ENCODE measurements at regions not wholly inside any gene's neighbourhood (a gene's known extent, or its start where the extent isn't known, plus 50 kb on each side); places are given as distances from the start of the nearest gene placed in this dataset.

DNA sequence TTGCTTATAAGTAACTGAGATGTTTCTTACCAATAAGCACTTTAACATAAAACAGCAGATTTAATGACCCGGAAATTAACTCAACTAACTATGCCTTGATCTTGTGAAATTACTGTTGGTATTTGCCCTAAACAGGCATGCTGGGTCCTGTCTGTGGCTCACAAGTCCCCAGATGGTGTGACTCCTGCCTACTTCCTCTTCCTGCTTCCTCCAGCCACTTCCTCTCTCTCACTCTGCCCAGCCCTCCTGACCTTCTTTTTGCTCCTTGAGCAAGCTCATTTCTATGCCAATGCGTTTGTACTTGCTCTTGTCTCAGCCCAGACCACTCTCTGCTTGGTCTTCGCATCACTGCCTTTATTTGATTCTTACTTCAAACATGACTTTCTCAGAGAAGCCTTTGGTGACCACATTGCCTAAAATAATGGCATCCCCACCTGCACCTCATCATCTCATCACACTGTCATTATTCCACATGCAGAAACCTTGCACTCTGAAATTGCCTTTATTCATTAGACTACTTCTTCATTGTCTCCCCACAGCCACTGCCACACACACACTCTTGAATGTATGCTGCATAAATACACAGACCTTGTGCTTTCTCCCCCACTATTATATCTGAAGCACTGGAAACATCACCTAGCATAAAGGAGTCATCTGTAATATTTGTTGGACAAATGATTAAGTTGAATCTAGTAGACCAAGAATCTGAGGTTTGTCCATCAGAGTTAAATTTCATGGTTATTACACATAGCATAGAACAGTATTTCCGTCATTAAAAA lies 256.3 kb upstream of the SEMA6D start:
- Histone ChIP-seq H3K27me3 (no peaks in the 10 kb centered on the region), H3K4me3 (no peak overlapping the region), H3K4me1 (no peaks in the 10 kb centered on the region), H3K27ac (no peak overlapping the region), H3K36me3 (no peaks in the 10 kb centered on the region), H3K9me3 (no peaks in the 10 kb centered on the region)
- intact Hi-C loops (cut with DNase I): loop anchor here in 1 of 10 donors (10.0 kb wide), 1 partner anchor 266 kb away; no protein-coding TSS in a partner anchor
- no peak for TF ChIP-seq CTCF (IDR thresholded peaks at IDR 0.05)
- WGBS, 2 donors: 86 to 93% methylated on average over 4 of the region's 4 CpGs
- DNase-seq (no peak), ATAC-seq (peak in 1 of 8 donors; percentile 42)

DNA sequence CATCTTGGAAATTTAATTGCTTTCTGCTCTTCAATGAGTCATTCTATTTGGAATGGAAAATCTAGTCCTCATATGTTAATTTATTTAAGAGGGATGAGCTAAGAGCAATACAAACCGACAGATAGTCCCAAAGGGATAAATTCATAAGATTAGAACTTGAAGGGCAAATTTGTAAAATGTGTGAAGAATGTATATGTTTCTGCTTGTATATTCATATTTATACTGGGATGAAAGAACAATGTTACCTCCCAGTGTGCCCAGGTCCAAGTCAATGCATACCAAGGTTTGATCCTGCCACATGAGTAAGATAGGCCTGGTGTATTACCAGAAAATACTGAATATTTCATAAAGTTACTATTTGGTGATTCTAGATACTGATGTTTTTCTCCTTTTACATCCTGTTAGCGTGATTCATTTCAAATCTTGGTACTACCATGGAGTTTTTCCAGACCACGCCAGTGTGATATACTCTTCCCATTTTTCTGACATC lies 255.6 kb upstream of the SEMA6D start:
- DNase-seq: no peak
- no peak for ATAC-seq
- TF ChIP-seq CTCF (IDR thresholded peaks at IDR 0.05): no peak
- intact Hi-C loops (cut with DNase I): loop anchor here in 1 of 10 donors (10.0 kb wide), 1 partner anchor 267 kb away; no protein-coding TSS in a partner anchor
- no peaks in the 10 kb centered on the region for H3K4me1 ChIP-seq
- no peak overlapping the region for H3K4me3 ChIP-seq
- H3K27me3 ChIP-seq: no peaks in the 10 kb centered on the region
- WGBS, 2 donors: 80 to 87% methylated on average over 3 of the region's 3 CpGs
- H3K27ac ChIP-seq: no peak overlapping the region
- H3K36me3 ChIP-seq: no peaks in the 10 kb centered on the region
- H3K9me3 ChIP-seq: no peaks in the 10 kb centered on the region

GRCh38 chr15:47466357-47466756 lies 250.9 kb upstream of the SEMA6D start:
- Histone ChIP-seq H3K36me3 (no peaks in the 10 kb centered on the region), H3K27ac (no peak overlapping the region), H3K9me3 (no peaks in the 10 kb centered on the region), H3K4me1 (peaks cover 0 to 1% (median 0%) of the 10 kb centered on the region in 9 donors), H3K4me3 (no peak overlapping the region), H3K27me3 (no peaks in the 10 kb centered on the region)
- WGBS, 2 donors: 63 to 77% methylated on average over 1 of the region's 1 CpG
- ATAC-seq (no peak), DNase-seq (no peak)
- TF ChIP-seq CTCF (IDR thresholded peaks at IDR 0.05): no peak
- intact Hi-C loops (cut with DNase I): loop anchor here in 1 of 10 donors (10.0 kb wide), 1 partner anchor 272 kb away; no protein-coding TSS in a partner anchor

DNA sequence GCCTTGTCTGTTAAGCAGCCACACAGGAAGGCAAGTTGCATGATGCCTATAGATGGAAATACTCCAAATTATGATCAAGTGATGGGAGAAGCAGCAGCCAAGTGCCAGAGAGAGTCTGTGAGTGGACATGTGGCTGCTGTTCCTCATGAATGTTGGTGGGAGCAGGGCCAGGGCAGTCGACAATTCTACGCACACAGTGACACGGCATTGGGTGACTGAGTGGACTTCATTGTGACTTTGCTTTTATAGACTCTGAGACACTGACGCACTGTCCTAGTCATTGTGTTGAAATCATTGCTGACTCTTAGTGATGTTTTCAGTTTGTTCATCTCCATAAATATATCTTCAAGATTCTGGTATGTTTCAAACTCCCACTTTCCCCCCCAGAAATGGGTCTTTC lies 246.3 kb upstream of the SEMA6D start:
- no peak for DNase-seq
- Histone ChIP-seq H3K4me3 (no peak overlapping the region), H3K27ac (no peak overlapping the region), H3K4me1 (peaks cover 0 to 30% (median 21%) of the 10 kb centered on the region in 9 donors), H3K9me3 (no peaks in the 10 kb centered on the region), H3K27me3 (no peaks in the 10 kb centered on the region), H3K36me3 (no peaks in the 10 kb centered on the region)
- no peak for ATAC-seq
- WGBS, 2 donors: 75 to 84% methylated on average over 4 of the region's 4 CpGs
- no peak for TF ChIP-seq CTCF (IDR thresholded peaks at IDR 0.05)
- intact Hi-C loops (cut with DNase I): loop anchor here in 6 of 10 donors (2.0 to 10.0 kb wide), 5 partner anchors 234 to 518 kb away; partner anchors contain the start of gene SEMA6D (in 3 of the 6)

Measured in heart right ventricle (tissue), 16 donors.